Ishikawa (cell line): ENCODE measurements at regions not wholly inside any gene's neighbourhood (a gene's known extent, or its start where the extent isn't known, plus 50 kb on each side); places are given as distances from the start of the nearest gene placed in this dataset.

Experiments used
- EP300 ChIP-seq: IDR thresholded peaks from 2 replicates; pipeline ENCODE4 v1.6.1; 2012; ENCODE audit warnings: borderline replicate concordance
- MAX ChIP-seq: IDR thresholded peaks from 2 replicates; pipeline ENCODE4 v1.6.1; 2012
- TAF1 ChIP-seq: IDR thresholded peaks from 2 replicates; pipeline ENCODE4 v1.6.1; 2012; ENCODE audit warnings: low read depth, mild to moderate bottlenecking
- TCF12 ChIP-seq: IDR thresholded peaks from 2 replicates; pipeline ENCODE4 v1.6.1; 2012; ENCODE audit warnings: low read depth
- TEAD4 ChIP-seq: IDR thresholded peaks from 2 replicates; pipeline ENCODE4 v1.6.1; 2012
- YY1 ChIP-seq: IDR thresholded peaks from 2 replicates; pipeline ENCODE4 v1.6.1; 2012; ENCODE audit warnings: low read depth

- TF ChIP-seq TAF1 (no peak), YY1 (no peak), TCF12 (no peak), TEAD4 (no peak), EP300 (no peak), MAX (no peak)
Observed at GRCh38 chr4:27357283-27357682, 496.6 kb downstream of the STIM2 start.
